ENCODE measurements at regions not wholly inside any gene's neighbourhood (a gene's known extent, or its start where the extent isn't known, plus 50 kb on each side); places are given as distances from the start of the nearest gene placed in this dataset.

- no peaks in the 10 kb centered on the region for H3K27me3 ChIP-seq
- 71 to 90% methylated on average over 5 of the region's 5 CpGs for WGBS, 2 donors
- no peaks in the 10 kb centered on the region for H3K9me3 ChIP-seq
- no peak overlapping the region for H3K4me3 ChIP-seq
- no peaks in the 10 kb centered on the region for H3K36me3 ChIP-seq
- DNase-seq, result no peak
- TF ChIP-seq CTCF (IDR thresholded peaks at IDR 0.05) (no peak), EP300 (IDR thresholded peaks at IDR 0.05) (no peak), POLR2A (IDR thresholded peaks at IDR 0.05) (no peak), POLR2AphosphoS5 (IDR thresholded peaks at IDR 0.05) (no peak)
- no peaks in the 10 kb centered on the region for H3K4me1 ChIP-seq
- H3K27ac ChIP-seq, result no peak overlapping the region
- intact Hi-C loops (cut with DNase I), result no loop called here
Measured at GRCh38 chr5:89857790-89858189, 551.8 kb downstream of the CETN3 start.

GRCh38 chr5:89855417-89855816 lies 554.1 kb downstream of the CETN3 start:
- WGBS, 2 donors, result 91 to 92% methylated on average over 2 of the region's 2 CpGs
- H3K27me3 ChIP-seq, result no peaks in the 10 kb centered on the region
- no peak for TF ChIP-seq EP300 (IDR thresholded peaks at IDR 0.05)
- TF ChIP-seq POLR2AphosphoS5 (IDR thresholded peaks at IDR 0.05), result no peak
- no peak for TF ChIP-seq CTCF (IDR thresholded peaks at IDR 0.05)
- TF ChIP-seq POLR2A (IDR thresholded peaks at IDR 0.05), result no peak
- DNase-seq, result no peak
- peaks cover 0 to under 1% (median 0%) of the 10 kb centered on the region in 4 donors for H3K4me1 ChIP-seq
- H3K4me3 ChIP-seq, result no peak overlapping the region
- H3K36me3 ChIP-seq, result no peaks in the 10 kb centered on the region
- H3K9me3 ChIP-seq, result no peaks in the 10 kb centered on the region
- H3K27ac ChIP-seq, result no peak overlapping the region
- intact Hi-C loops (cut with DNase I), result no loop called here

GRCh38 chr5:89851911-89852310 lies 557.6 kb downstream of the CETN3 start:
- Histone ChIP-seq H3K27ac (no peak overlapping the region), H3K27me3 (no peaks in the 10 kb centered on the region), H3K9me3 (no peaks in the 10 kb centered on the region), H3K4me3 (no peak overlapping the region), H3K4me1 (peaks cover 0 to 11% (median 3%) of the 10 kb centered on the region in 4 donors), H3K36me3 (no peaks in the 10 kb centered on the region)
- no peak for DNase-seq
- 80 to 86% methylated on average over 3 of the region's 3 CpGs for WGBS, 2 donors
- no peak for TF ChIP-seq CTCF (IDR thresholded peaks at IDR 0.05)
- no peak for TF ChIP-seq POLR2AphosphoS5 (IDR thresholded peaks at IDR 0.05)
- no peak for TF ChIP-seq EP300 (IDR thresholded peaks at IDR 0.05)
- TF ChIP-seq POLR2A (IDR thresholded peaks at IDR 0.05), result no peak
- intact Hi-C loops (cut with DNase I), result no loop called here

- no peak overlapping the region for H3K4me3 ChIP-seq
- H3K4me1 ChIP-seq, result peaks cover 0 to 11% (median 3%) of the 10 kb centered on the region in 4 donors
- no peaks in the 10 kb centered on the region for H3K9me3 ChIP-seq
- no peak overlapping the region for H3K27ac ChIP-seq
- TF ChIP-seq POLR2AphosphoS5 (IDR thresholded peaks at IDR 0.05) (no peak), EP300 (IDR thresholded peaks at IDR 0.05) (no peak), CTCF (IDR thresholded peaks at IDR 0.05) (no peak), POLR2A (IDR thresholded peaks at IDR 0.05) (no peak)
- intact Hi-C loops (cut with DNase I), result no loop called here
- H3K36me3 ChIP-seq, result no peaks in the 10 kb centered on the region
- DNase-seq, result no peak
- H3K27me3 ChIP-seq, result no peaks in the 10 kb centered on the region
Measured at GRCh38 chr5:89850513-89850865, 559.1 kb downstream of the CETN3 start.

GRCh38 chr5:89849830-89850512 lies 559.6 kb downstream of the CETN3 start:
- Histone ChIP-seq H3K27ac (no peak overlapping the region), H3K9me3 (no peaks in the 10 kb centered on the region), H3K4me3 (no peak overlapping the region), H3K4me1 (peaks cover 0 to 11% (median 3%) of the 10 kb centered on the region in 4 donors), H3K36me3 (no peaks in the 10 kb centered on the region), H3K27me3 (no peaks in the 10 kb centered on the region)
- TF ChIP-seq POLR2A (IDR thresholded peaks at IDR 0.05), result no peak
- no peak for TF ChIP-seq CTCF (IDR thresholded peaks at IDR 0.05)
- TF ChIP-seq EP300 (IDR thresholded peaks at IDR 0.05), result no peak
- no peak for TF ChIP-seq POLR2AphosphoS5 (IDR thresholded peaks at IDR 0.05)
- no peak for DNase-seq
- intact Hi-C loops (cut with DNase I), result no loop called here
- 78% methylated on average over 1 of the region's 1 CpG for WGBS, 2 donors
